Activated naive CD4-positive, alpha-beta T cell treated with anti-CD3 and anti-CD28 coated beads, Interleukin-2, amount 10 ng/mL, durations not matched to agents 7 days and 5 days (primary cell): ENCODE measurements at regions not wholly inside any gene's neighbourhood (a gene's known extent, or its start where the extent isn't known, plus 50 kb on each side); places are given as distances from the start of the nearest gene placed in this dataset.
A peak's percentile ranks its signal among the peaks of the same experiment; 100 is the strongest.

ENCODE experiments used
- CTCF ChIA-PET: fragments of 350-600 bp; sonication (Branson Sonifier 250); formaldehyde crosslinking; loops from one replicate; lab custom pipeline; 2021; ENCODE audit warnings: antibody characterized with exemption; lab: Charles Lee
- DNase-seq: peaks from one replicate; pipeline ENCODE4 v3.0.0-alpha.2; 2020
- H3K27ac Mint-ChIP-seq: one replicate; pipeline ENCODE4 v1.8.0; 2021; ENCODE audit warnings: mild to moderate bottlenecking, moderate library complexity, mixed read lengths
- H3K27me3 Mint-ChIP-seq: one replicate; pipeline ENCODE4 v1.8.0; 2021; ENCODE audit warnings: mild to moderate bottlenecking, mixed read lengths
- H3K36me3 Mint-ChIP-seq: one replicate; pipeline ENCODE4 v1.8.0; 2021; ENCODE audit warnings: mixed read lengths
- H3K4me1 Mint-ChIP-seq: one replicate; pipeline ENCODE4 v1.8.0; 2021; ENCODE audit warnings: mixed read lengths
- H3K4me3 Mint-ChIP-seq: one replicate; pipeline ENCODE4 v1.8.0; 2021; ENCODE audit warnings: mild to moderate bottlenecking, moderate library complexity, mixed read lengths
- H3K9me3 Mint-ChIP-seq: one replicate; pipeline ENCODE4 v1.8.0; 2021; ENCODE audit warnings: mixed read lengths

DNA sequence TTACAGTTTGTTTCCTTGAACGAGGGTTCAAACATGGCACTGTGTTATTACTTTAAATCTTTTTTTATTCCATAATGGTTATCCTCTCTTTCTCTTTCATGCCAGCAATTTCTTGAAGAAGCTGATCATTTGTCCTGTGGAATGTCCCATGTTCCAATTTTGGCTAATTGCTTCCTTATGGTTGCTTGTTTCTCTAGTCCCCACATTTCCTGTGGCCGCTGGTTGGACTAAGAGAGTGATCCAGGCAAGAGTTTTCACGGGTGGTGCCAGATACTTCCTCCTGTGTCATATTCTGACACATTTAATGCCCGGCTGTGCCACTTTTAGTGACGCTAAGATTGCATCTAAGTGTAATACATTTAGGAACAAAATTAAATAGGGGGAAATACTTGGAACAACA, 83.8 kb upstream of the FAM169A start:
- DNase-seq, result no peak
- no peaks in the 10 kb centered on the region for H3K36me3 Mint-ChIP-seq
- H3K4me1 Mint-ChIP-seq, result peaks cover 4% of the 10 kb centered on the region
- peaks cover 20% of the 10 kb centered on the region for H3K27me3 Mint-ChIP-seq
- no peak overlapping the region for H3K27ac Mint-ChIP-seq
- H3K4me3 Mint-ChIP-seq, result no peak overlapping the region
- no peaks in the 10 kb centered on the region for H3K9me3 Mint-ChIP-seq
- CTCF ChIA-PET, result no interaction called here

DNA sequence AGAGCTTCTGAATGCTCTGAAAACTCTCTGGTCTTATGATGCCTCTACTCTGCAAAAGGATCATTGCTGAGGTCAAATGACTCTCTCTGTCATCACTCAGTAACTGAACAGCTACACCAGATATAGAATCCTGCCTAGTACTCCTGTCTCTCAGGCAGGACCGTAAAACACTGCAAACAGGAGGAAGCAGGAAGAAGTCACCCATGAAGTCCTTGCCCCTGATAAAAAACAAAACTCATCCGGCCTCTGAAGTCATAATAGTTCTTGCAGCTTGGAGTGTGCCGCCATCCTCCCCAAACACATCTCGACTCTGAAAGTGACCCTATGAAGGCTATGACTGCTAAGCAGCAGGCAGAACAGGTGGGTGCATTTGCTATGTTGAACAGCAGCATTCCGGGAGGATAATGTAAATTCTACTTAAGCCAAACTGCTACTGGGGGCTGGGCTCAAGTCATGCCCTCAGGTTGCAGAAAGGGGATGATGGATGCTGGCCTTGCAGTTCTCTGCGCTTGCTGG, 81.9 kb upstream of the FAM169A start:
- Mint-ChIP-seq H3K9me3 (no peaks in the 10 kb centered on the region), H3K36me3 (no peaks in the 10 kb centered on the region), H3K4me3 (no peak overlapping the region), H3K4me1 (peaks cover 4% of the 10 kb centered on the region), H3K27me3 (peaks cover 27% of the 10 kb centered on the region), H3K27ac (no peak overlapping the region)
- no peak for DNase-seq
- CTCF ChIA-PET, result no interaction called here

DNA sequence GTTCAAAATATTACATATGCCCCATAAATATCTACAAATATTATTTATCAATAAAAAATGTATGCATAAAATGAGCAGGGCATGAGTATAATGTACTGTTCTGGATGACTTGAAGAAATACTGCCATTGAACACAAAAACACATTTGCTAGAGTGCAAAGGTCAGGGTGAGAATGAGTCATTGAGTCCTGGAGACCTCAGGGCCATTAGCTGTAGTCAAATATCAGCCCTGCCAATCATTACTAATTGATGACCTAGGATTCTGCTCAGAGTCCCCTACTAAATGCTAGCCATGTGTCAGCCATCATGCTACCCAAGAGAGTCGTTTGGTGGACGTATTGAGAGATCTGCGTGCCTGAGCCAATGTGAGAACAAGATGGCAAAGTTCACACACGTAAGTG, 80.3 kb upstream of the FAM169A start:
- CTCF ChIA-PET, result no interaction called here
- H3K4me1 Mint-ChIP-seq, result peaks cover 4% of the 10 kb centered on the region
- H3K36me3 Mint-ChIP-seq, result no peaks in the 10 kb centered on the region
- H3K4me3 Mint-ChIP-seq, result no peak overlapping the region
- peaks cover 23% of the 10 kb centered on the region for H3K27me3 Mint-ChIP-seq
- no peaks in the 10 kb centered on the region for H3K9me3 Mint-ChIP-seq
- H3K27ac Mint-ChIP-seq, result no peak overlapping the region
- DNase-seq, result no peak

- no peak overlapping the region for H3K27ac Mint-ChIP-seq
- no peaks in the 10 kb centered on the region for H3K9me3 Mint-ChIP-seq
- peaks cover 16% of the 10 kb centered on the region for H3K27me3 Mint-ChIP-seq
- H3K36me3 Mint-ChIP-seq, result no peaks in the 10 kb centered on the region
- peaks cover 4% of the 10 kb centered on the region for H3K4me1 Mint-ChIP-seq
- CTCF ChIA-PET, result no interaction called here
- DNase-seq, result peak; percentile 24
- H3K4me3 Mint-ChIP-seq, result no peak overlapping the region
These were observed 79.5 kb upstream of the FAM169A start for GRCh38 chr5:74945561-74946165.

DNA sequence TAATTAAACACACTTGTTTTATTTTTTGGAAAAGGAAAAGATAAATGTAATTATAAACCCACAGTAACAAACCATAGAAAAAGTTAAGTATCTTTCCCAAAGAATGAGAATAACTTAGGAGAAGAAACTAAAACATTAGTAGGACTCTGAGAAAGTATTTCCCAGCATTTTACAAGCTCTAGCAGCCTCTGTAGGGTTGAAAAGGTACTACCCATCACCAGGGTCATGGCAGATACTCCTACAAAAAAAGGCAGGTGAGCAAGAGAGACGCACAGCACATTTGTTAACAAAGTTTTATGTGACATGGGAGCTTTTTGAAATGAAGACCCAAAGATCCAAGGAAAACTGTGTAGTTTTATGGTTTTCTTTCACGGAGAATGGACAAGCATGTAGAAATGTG, 77.7 kb upstream of the FAM169A start:
- CTCF ChIA-PET, result interaction anchor here (0.9 kb wide), 1 partner anchor 18 kb away, joined by 4 read pairs; no protein-coding TSS in a partner anchor
- no peaks in the 10 kb centered on the region for H3K36me3 Mint-ChIP-seq
- H3K4me1 Mint-ChIP-seq, result peaks cover 5% of the 10 kb centered on the region
- H3K9me3 Mint-ChIP-seq, result no peaks in the 10 kb centered on the region
- no peak overlapping the region for H3K4me3 Mint-ChIP-seq
- no peak overlapping the region for H3K27ac Mint-ChIP-seq
- no peak for DNase-seq
- peaks cover 12% of the 10 kb centered on the region for H3K27me3 Mint-ChIP-seq

DNA sequence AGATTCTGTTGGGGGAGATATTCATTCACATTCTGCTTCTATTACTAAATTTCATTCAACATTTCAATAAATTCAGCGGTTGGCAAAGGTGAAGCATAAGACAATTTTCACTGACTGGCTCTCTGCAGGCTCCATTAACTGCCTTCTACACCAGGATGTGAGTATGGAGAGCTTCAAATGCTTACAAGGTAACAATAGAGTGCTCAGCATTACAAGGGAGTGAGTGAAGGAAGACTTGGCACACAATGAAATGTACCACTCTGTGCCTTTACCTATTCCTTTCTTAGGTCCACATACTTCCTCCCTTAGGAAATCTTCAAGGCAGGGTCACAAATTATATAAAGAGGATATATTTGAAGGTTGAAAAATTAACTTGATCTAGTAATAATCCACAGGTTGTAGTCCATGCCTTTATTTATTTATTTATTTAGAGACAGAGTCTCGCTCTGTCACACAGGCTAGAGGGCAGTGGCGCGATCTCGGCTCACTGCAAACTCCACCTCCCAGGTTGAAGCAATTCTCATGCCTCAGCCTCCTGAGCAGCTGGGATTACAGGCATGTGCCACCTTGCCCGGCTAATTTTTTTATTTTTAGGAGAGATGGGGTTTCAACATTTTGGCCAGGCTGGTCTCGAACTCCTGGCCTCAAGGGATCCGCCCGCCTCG, 76.6 kb upstream of the FAM169A start:
- no peak overlapping the region for H3K4me3 Mint-ChIP-seq

GRCh38 chr5:74940782-74941353, 74.7 kb upstream of the FAM169A start:
- CTCF ChIA-PET, result interaction anchor here (0.6 kb wide), 1 partner anchor 18 kb away, joined by 3 read pairs; no protein-coding TSS in a partner anchor
- Mint-ChIP-seq H3K36me3 (no peaks in the 10 kb centered on the region), H3K4me3 (no peak overlapping the region)

More for the DNA sequence above, 76.6 kb upstream of the FAM169A start:
- Mint-ChIP-seq H3K9me3 (no peaks in the 10 kb centered on the region), H3K27me3 (peaks cover 12% of the 10 kb centered on the region), H3K36me3 (no peaks in the 10 kb centered on the region), H3K27ac (no peak overlapping the region), H3K4me1 (peaks cover 12% of the 10 kb centered on the region)
- CTCF ChIA-PET, result interaction anchor here (1.3 kb wide), 1 partner anchor 18 kb away, joined by 4 read pairs; no protein-coding TSS in a partner anchor
- DNase-seq, result no peak

GRCh38 chr5:74938250-74938933, 72.2 kb upstream of the FAM169A start:
- CTCF ChIA-PET, result no interaction called here
- Mint-ChIP-seq H3K27ac (no peak overlapping the region), H3K36me3 (no peaks in the 10 kb centered on the region), H3K4me1 (peaks cover 37% of the 10 kb centered on the region), H3K9me3 (no peaks in the 10 kb centered on the region), H3K27me3 (no peaks in the 10 kb centered on the region), H3K4me3 (no peak overlapping the region)
- no peak for DNase-seq

More at GRCh38 chr5:74940782-74941353, 74.7 kb upstream of the FAM169A start:
- peaks cover 6% of the 10 kb centered on the region for H3K27me3 Mint-ChIP-seq
- peaks cover 20% of the 10 kb centered on the region for H3K4me1 Mint-ChIP-seq
- H3K9me3 Mint-ChIP-seq, result no peaks in the 10 kb centered on the region
- no peak overlapping the region for H3K27ac Mint-ChIP-seq
- no peak for DNase-seq

- Mint-ChIP-seq H3K27ac (peak overlapping the region; percentile 89), H3K27me3 (no peaks in the 10 kb centered on the region), H3K36me3 (no peaks in the 10 kb centered on the region), H3K9me3 (no peaks in the 10 kb centered on the region), H3K4me3 (peak overlapping the region; percentile 49), H3K4me1 (peaks cover 37% of the 10 kb centered on the region)
- CTCF ChIA-PET, result interaction anchor here (0.6 to 2.0 kb wide), 9 partner anchors 10 to 115 kb away, joined by 3 to 17 read pairs (median 4); partner anchors contain the start of gene GCNT4
- DNase-seq, result no peak
These were observed 69.5 kb upstream of the FAM169A start for GRCh38 chr5:74935752-74936091.

- H3K4me1 Mint-ChIP-seq, result peaks cover 37% of the 10 kb centered on the region
- H3K27ac Mint-ChIP-seq, result peak overlapping the region; percentile 89
- CTCF ChIA-PET, result interaction anchor here (0.6 to 2.0 kb wide), 10 partner anchors 10 to 116 kb away, joined by 3 to 17 read pairs (median 4); partner anchors contain the start of gene GCNT4
- peak; percentile 36 for DNase-seq
- H3K9me3 Mint-ChIP-seq, result no peaks in the 10 kb centered on the region
- peak overlapping the region; percentile 49 for H3K4me3 Mint-ChIP-seq
- no peaks in the 10 kb centered on the region for H3K36me3 Mint-ChIP-seq
- H3K27me3 Mint-ChIP-seq, result no peaks in the 10 kb centered on the region
These were observed 69.0 kb upstream of the FAM169A start for GRCh38 chr5:74934949-74935751.

GRCh38 chr5:74927336-74927735, 61.1 kb upstream of the FAM169A start:
- H3K4me1 Mint-ChIP-seq, result no peaks in the 10 kb centered on the region

GRCh38 chr5:74919487-74919886, 53.3 kb upstream of the FAM169A start:
- H3K4me3 Mint-ChIP-seq, result no peak overlapping the region
- H3K36me3 Mint-ChIP-seq, result no peaks in the 10 kb centered on the region
- CTCF ChIA-PET, result interaction anchor here (0.8 to 2.1 kb wide), 9 partner anchors 10 to 1017 kb away, joined by 3 to 13 read pairs (median 3); no protein-coding TSS in a partner anchor
- H3K27me3 Mint-ChIP-seq, result peaks cover 8% of the 10 kb centered on the region
- no peak overlapping the region for H3K27ac Mint-ChIP-seq
- no peaks in the 10 kb centered on the region for H3K9me3 Mint-ChIP-seq
- no peaks in the 10 kb centered on the region for H3K4me1 Mint-ChIP-seq
- DNase-seq, result no peak

More at GRCh38 chr5:74927336-74927735, 61.1 kb upstream of the FAM169A start:
- Mint-ChIP-seq H3K36me3 (no peaks in the 10 kb centered on the region), H3K27ac (no peak overlapping the region), H3K27me3 (peaks cover 5% of the 10 kb centered on the region), H3K4me3 (no peak overlapping the region), H3K9me3 (no peaks in the 10 kb centered on the region)
- no peak for DNase-seq
- CTCF ChIA-PET, result interaction anchor here (1.2 to 3.1 kb wide), 2 partner anchors 8 to 163 kb away, joined by 3 to 17 read pairs; no protein-coding TSS in a partner anchor

- Mint-ChIP-seq H3K4me3 (no peak overlapping the region), H3K36me3 (no peaks in the 10 kb centered on the region), H3K4me1 (no peaks in the 10 kb centered on the region), H3K27ac (no peak overlapping the region), H3K27me3 (peaks cover 8% of the 10 kb centered on the region), H3K9me3 (no peaks in the 10 kb centered on the region)
- CTCF ChIA-PET, result interaction anchor here (0.7 to 2.1 kb wide), 10 partner anchors 10 to 1016 kb away, joined by 3 to 13 read pairs (median 3); no protein-coding TSS in a partner anchor
- no peak for DNase-seq
These were observed 52.9 kb upstream of the FAM169A start for GRCh38 chr5:74919041-74919440.
